ENCODE measurements at regions not wholly inside any gene's neighbourhood (a gene's known extent, or its start where the extent isn't known, plus 50 kb on each side); places are given as distances from the start of the nearest gene placed in this dataset.

GRCh38 chr1:143735764-143736461, 235.9 kb downstream of the FAM72C start (continued):
- TF ChIP-seq, protein P1, sequence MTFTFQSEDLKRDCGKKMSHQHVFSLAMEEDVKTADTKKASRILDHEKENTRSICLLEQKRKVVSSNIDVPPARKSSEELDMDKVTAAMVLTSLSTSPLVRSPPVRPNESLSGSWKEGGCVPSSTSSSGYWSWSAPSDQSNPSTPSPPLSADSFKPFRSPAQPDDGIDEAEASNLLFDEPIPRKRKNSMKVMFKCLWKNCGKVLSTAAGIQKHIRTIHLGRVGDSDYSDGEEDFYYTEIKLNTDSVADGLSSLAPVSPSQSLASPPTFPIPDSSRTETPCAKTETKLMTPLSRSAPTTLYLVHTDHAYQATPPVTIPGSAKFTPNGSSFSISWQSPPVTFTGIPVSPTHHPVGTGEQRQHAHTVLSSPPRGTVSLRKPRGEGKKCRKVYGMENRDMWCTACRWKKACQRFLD (tag by site-specific recombination; IDR thresholded peaks at IDR 0.05): no peak
- TF ChIP-seq SP7 (tag by site-specific recombination; IDR thresholded peaks at IDR 0.05): peak; percentile 83
- no peak for TF ChIP-seq RBAK (tag by site-specific recombination; IDR thresholded peaks at IDR 0.05)
- peak; percentile 47; the same call in 1 of the 2 replicates for TF ChIP-seq ZNF639 (tag by site-specific recombination; IDR thresholded peaks at IDR 0.05)
- TF ChIP-seq, protein P2, sequence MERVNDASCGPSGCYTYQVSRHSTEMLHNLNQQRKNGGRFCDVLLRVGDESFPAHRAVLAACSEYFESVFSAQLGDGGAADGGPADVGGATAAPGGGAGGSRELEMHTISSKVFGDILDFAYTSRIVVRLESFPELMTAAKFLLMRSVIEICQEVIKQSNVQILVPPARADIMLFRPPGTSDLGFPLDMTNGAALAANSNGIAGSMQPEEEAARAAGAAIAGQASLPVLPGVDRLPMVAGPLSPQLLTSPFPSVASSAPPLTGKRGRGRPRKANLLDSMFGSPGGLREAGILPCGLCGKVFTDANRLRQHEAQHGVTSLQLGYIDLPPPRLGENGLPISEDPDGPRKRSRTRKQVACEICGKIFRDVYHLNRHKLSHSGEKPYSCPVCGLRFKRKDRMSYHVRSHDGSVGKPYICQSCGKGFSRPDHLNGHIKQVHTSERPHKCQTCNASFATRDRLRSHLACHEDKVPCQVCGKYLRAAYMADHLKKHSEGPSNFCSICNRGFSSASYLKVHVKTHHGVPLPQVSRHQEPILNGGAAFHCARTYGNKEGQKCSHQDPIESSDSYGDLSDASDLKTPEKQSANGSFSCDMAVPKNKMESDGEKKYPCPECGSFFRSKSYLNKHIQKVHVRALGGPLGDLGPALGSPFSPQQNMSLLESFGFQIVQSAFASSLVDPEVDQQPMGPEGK (tag by site-specific recombination; IDR thresholded peaks at IDR 0.05): no peak
- TF ChIP-seq ZNF843 (tag by site-specific recombination; IDR thresholded peaks at IDR 0.05): no peak
- TF ChIP-seq SP3 (tag by site-specific recombination; IDR thresholded peaks at IDR 0.05): peak; percentile 22; the same call in 1 of the 2 replicates
- TF ChIP-seq ZNF701 (tag by site-specific recombination; IDR thresholded peaks at IDR 0.05): no peak
- no peak for TF ChIP-seq ZNF670 (tag by site-specific recombination; IDR thresholded peaks at IDR 0.05; ENCODE audit: low read depth)
- no peak for TF ChIP-seq ZNF521 (tag by site-specific recombination; IDR thresholded peaks at IDR 0.05)
- TF ChIP-seq ZNF324 (tag by site-specific recombination; IDR thresholded peaks at IDR 0.05): peak; percentile 38; the same call in 1 of the 2 replicates
- no peak for TF ChIP-seq TRIM28 (IDR thresholded peaks at IDR 0.05; ENCODE audit: borderline replicate concordance, low read length)
- no peak for TF ChIP-seq ZNF530 (tag by site-specific recombination; IDR thresholded peaks at IDR 0.05; ENCODE audit: low read depth)
- no peak for TF ChIP-seq ZNF202 (tag by site-specific recombination; IDR thresholded peaks at IDR 0.05; ENCODE audit: borderline replicate concordance)
- TF ChIP-seq IKZF3 (tag by site-specific recombination; IDR thresholded peaks at IDR 0.05): peak; percentile 49; the same call in 1 of the 2 replicates
- no peak for TF ChIP-seq ZNF302 (tag by site-specific recombination; IDR thresholded peaks at IDR 0.05; ENCODE audit: low read depth)
- no peak for TF ChIP-seq ZNF785 (tag by site-specific recombination; IDR thresholded peaks at IDR 0.05)
- TF ChIP-seq ZNF311 (tag by site-specific recombination; IDR thresholded peaks at IDR 0.05; ENCODE audit: borderline replicate concordance): no peak
- no peak for TF ChIP-seq PBX3 (CRISPR knock-in tag; IDR thresholded peaks at IDR 0.05)
- no peak for TF ChIP-seq ZNF37A (tag by site-specific recombination; IDR thresholded peaks at IDR 0.05)
- TF ChIP-seq, protein P3, sequence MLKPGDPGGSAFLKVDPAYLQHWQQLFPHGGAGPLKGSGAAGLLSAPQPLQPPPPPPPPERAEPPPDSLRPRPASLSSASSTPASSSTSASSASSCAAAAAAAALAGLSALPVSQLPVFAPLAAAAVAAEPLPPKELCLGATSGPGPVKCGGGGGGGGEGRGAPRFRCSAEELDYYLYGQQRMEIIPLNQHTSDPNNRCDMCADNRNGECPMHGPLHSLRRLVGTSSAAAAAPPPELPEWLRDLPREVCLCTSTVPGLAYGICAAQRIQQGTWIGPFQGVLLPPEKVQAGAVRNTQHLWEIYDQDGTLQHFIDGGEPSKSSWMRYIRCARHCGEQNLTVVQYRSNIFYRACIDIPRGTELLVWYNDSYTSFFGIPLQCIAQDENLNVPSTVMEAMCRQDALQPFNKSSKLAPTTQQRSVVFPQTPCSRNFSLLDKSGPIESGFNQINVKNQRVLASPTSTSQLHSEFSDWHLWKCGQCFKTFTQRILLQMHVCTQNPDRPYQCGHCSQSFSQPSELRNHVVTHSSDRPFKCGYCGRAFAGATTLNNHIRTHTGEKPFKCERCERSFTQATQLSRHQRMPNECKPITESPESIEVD (tag by site-specific recombination; IDR thresholded peaks at IDR 0.05): no peak
- no peak for TF ChIP-seq ZNF48 (tag by site-specific recombination; IDR thresholded peaks at IDR 0.05)
- TF ChIP-seq ZNF626 (tag by site-specific recombination; IDR thresholded peaks at IDR 0.05): no peak
- no peak for TF ChIP-seq ZNF776 (tag by site-specific recombination; IDR thresholded peaks at IDR 0.05; ENCODE audit: borderline replicate concordance)
- TF ChIP-seq, protein P4, sequence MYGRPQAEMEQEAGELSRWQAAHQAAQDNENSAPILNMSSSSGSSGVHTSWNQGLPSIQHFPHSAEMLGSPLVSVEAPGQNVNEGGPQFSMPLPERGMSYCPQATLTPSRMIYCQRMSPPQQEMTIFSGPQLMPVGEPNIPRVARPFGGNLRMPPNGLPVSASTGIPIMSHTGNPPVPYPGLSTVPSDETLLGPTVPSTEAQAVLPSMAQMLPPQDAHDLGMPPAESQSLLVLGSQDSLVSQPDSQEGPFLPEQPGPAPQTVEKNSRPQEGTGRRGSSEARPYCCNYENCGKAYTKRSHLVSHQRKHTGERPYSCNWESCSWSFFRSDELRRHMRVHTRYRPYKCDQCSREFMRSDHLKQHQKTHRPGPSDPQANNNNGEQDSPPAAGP (tag by site-specific recombination; IDR thresholded peaks at IDR 0.05): no peak
- TF ChIP-seq ZNF654 (tag by site-specific recombination; IDR thresholded peaks at IDR 0.05; ENCODE audit: low read depth): no peak
- no peak for TF ChIP-seq ZSCAN4 (tag by site-specific recombination; IDR thresholded peaks at IDR 0.05)
- no peak for TF ChIP-seq SETDB1 (IDR thresholded peaks at IDR 0.05; ENCODE audit: insufficient read length, low read length)
